Stomach (tissue), 8 donors: ENCODE measurements at regions not wholly inside any gene's neighbourhood (a gene's known extent, or its start where the extent isn't known, plus 50 kb on each side); places are given as distances from the start of the nearest gene placed in this dataset.

Experiments
- DNase-seq, 2 donors: peaks; one replicate each; pipeline versions ENCODE4 v3.0.0 to v3.0.0-alpha.2; 2013 to 2019
- H3K27ac ChIP-seq, 5 donors: fragments of 200-600 bp in 4 of 5; sonication (generic) in 4 of 5; one replicate each; pipeline ENCODE4 v1.5.1; 2013 to 2019; ENCODE audit warnings: mild to moderate bottlenecking in 1 of 5, moderate library complexity in 1 of 5
- H3K27me3 ChIP-seq, 3 donors: fragments of 200-600 bp; sonication (generic); one replicate each; pipeline ENCODE4 v1.5.1; 2017 to 2019; ENCODE audit warnings: mixed run types in 1 of 3
- H3K36me3 ChIP-seq, 4 donors: fragments of 200-600 bp; sonication (generic); 1 replicate in 3 of 4; 2 replicates in 1 of 4; pipeline ENCODE4 v1.5.1; 2016 to 2019
- H3K4me1 ChIP-seq, 4 donors: fragments of 200-600 bp; sonication (generic); one replicate each; pipeline ENCODE4 v1.5.1; 2016 to 2019
- H3K4me3 ChIP-seq, 4 donors: fragments of 200-600 bp; sonication (generic) in 3 of 4; one replicate each; pipeline ENCODE4 v1.5.1; 2016 to 2019; ENCODE audit warnings: mild to moderate bottlenecking in 1 of 4
- H3K9me3 ChIP-seq, 4 donors: fragments of 200-600 bp; sonication (generic); one replicate each; pipeline ENCODE4 v1.5.1; 2016 to 2019
- EP300 ChIP-seq: sonication (generic); formaldehyde crosslinking; IDR thresholded peaks from one replicate; pipeline ENCODE4 v1.6.1; 2017; ENCODE audit warnings: antibody characterized with exemption
- POLR2A ChIP-seq, 4 donors: fragments of 450-650 bp; IDR thresholded peaks; one replicate each; pipeline ENCODE4 v1.6.1; 2016; ENCODE audit warnings: antibody characterized with exemption in 4 of 4, control low read depth in 2 of 4, mild to moderate bottlenecking in 1 of 4, moderate library complexity in 1 of 4
- POLR2AphosphoS5 ChIP-seq, 3 donors: sonication (generic); formaldehyde crosslinking; IDR thresholded peaks; one replicate each; pipeline ENCODE4 v1.6.1; 2016; ENCODE audit warnings: antibody characterized with exemption in 3 of 3
- WGBS, 5 donors: extraction: QIAGEN DNeasy Blood & Tissue Kit in 3 of 5; methylation state at CpG; one replicate each; pipeline versions ENCODE4 v1.1.5 to v1.1.7; 2013 to 2018; 5-methylcytosine and 5-hydroxymethylcytosine counted together
- intact Hi-C: fragments of 100-400 bp; cut with DNase I; formaldehyde crosslinking; loops from one replicate; pipeline ENCODE4 v1.15.1; 2023; ENCODE audit warnings: low total_unique reads
- TF ChIP-seq, protein P1 (sequence below), 7 experiments: fragments of 450-650 bp in 4 of 7; fragments of 200-600 bp in 3 of 7; sonication (generic) in 3 of 7; IDR thresholded peaks; one replicate each; pipeline ENCODE4 v1.5.1; 2016 to 2019; ENCODE audit warnings: antibody characterized with exemption in 7 of 7, control low read depth in 2 of 7, mild to moderate bottlenecking in 1 of 7
- donor health status: healthy with polysubstance abuse.
- donor health status: Bipolar disorder and iron deficiency.
- donor health status: healthy.

DNA sequence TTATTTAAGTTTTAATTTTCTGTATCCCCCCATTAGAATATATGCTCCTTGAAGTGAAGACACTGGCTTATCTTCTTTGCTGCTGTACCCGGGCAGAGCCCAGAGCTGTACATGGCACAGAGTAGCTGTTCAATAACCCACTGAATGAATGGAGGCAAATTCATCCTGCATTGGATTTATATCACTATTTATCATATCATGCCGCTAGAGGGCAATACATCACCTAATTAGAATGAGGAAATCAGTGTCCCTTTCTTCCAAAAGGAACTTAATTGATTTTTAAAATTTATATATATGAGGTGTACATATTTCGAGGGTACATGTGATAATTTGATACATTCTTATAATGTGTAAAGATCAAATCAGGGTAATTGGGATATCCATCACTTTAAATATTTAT lies 89.2 kb upstream of the TMEM260 start:
- peak in 1 of 2 donors; percentile 55 for DNase-seq
- no peaks in the 10 kb centered on the region for H3K27me3 ChIP-seq
- no peaks in the 10 kb centered on the region for H3K36me3 ChIP-seq
- H3K27ac ChIP-seq: no peak overlapping the region
- H3K4me3 ChIP-seq: no peak overlapping the region
- H3K9me3 ChIP-seq: no peaks in the 10 kb centered on the region
- peaks cover 0 to 7% (median 3%) of the 10 kb centered on the region in 4 donors for H3K4me1 ChIP-seq
- WGBS, 5 donors: 5 to 16% (median 15%) methylated on average over 3 of the region's 3 CpGs
- intact Hi-C loops: no loop called here
- TF ChIP-seq, protein P1, sequence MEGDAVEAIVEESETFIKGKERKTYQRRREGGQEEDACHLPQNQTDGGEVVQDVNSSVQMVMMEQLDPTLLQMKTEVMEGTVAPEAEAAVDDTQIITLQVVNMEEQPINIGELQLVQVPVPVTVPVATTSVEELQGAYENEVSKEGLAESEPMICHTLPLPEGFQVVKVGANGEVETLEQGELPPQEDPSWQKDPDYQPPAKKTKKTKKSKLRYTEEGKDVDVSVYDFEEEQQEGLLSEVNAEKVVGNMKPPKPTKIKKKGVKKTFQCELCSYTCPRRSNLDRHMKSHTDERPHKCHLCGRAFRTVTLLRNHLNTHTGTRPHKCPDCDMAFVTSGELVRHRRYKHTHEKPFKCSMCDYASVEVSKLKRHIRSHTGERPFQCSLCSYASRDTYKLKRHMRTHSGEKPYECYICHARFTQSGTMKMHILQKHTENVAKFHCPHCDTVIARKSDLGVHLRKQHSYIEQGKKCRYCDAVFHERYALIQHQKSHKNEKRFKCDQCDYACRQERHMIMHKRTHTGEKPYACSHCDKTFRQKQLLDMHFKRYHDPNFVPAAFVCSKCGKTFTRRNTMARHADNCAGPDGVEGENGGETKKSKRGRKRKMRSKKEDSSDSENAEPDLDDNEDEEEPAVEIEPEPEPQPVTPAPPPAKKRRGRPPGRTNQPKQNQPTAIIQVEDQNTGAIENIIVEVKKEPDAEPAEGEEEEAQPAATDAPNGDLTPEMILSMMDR (IDR thresholded peaks at IDR 0.05): peak in 3 of 7 experiments; percentile 30 to 47 (median 42)
- TF ChIP-seq POLR2A (IDR thresholded peaks at IDR 0.05): no peak

DNA sequence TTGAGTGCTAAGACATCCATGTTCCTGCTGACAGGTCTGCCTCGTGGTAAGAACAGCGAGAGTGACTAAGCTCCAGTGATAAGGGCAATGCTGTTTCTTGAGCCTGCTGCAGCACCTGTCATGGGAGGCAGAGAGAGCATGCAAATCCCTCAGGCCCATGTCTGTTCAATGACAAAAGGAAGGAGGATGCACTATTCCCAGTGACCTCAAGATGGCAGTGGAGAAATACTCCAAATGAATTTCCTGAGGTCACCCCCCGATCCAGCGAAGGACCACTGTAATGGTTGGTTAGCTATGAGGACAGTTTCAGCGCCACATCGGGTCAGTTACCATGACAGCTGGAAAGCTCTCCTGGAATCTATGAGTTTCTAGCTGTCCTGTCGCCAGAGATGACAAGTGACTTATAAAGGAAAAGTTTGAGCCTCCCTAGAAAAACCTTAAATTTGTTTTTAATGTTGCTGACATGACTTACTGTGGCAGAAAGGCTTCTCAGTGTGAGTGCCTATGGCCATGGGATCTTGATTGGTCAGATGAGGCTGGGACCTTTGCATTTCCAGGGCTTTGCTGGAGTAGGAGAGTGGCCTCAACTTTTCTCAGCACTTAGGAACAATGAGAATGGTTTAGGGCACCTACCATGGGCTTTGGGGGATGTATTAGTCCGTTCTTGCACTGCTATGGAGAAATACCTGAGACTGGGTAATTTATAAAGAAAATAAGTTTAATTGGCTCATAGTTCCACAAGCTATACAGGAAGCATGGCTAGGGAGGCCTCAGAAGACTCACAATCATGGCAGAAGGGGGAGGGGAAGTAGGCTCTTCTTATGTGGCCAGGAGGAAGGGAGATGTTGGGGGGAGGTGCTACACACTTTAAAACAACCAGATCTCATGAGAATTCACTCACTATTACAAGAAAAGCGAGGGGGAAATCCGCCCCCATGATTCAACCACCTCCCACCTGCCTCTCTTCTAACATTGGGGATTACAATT lies 88.0 kb upstream of the TMEM260 start:
- intact Hi-C loops: no loop called here
- no peak overlapping the region for H3K27ac ChIP-seq
- no peaks in the 10 kb centered on the region for H3K36me3 ChIP-seq
- DNase-seq: peak in 1 of 2 donors; percentile 74
- H3K4me1 ChIP-seq: peaks cover 0 to 7% (median 3%) of the 10 kb centered on the region in 4 donors
- H3K9me3 ChIP-seq: no peaks in the 10 kb centered on the region
- no peak overlapping the region for H3K4me3 ChIP-seq
- TF ChIP-seq EP300: no peak
- TF ChIP-seq, protein P1 (IDR thresholded peaks at IDR 0.05): peak in 5 of 7 experiments; percentile 3 to 59 (median 45)
- TF ChIP-seq POLR2AphosphoS5 (IDR thresholded peaks at IDR 0.05): no peak
- H3K27me3 ChIP-seq: no peaks in the 10 kb centered on the region
- 29 to 35% (median 32%) methylated on average over 10 of the region's 10 CpGs for WGBS, 5 donors

DNA sequence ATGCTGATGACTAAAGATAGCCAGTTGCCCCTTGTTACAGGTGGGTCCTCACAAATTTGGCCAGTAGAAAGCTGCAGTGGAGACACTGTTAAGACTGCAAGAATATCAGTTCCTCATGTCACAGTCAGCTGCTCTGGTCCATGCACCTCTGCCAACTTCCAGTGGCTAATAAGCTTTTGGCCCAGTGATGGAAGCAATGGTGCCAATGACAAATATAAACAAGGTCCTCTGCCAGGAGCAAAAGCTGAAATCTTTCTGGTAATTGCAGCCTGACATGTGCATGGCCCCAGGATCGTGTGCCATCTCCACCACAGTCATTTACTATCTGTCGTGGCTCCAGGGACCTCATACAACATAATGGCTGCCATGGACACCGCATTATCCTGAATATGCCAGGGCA lies 85.4 kb upstream of the TMEM260 start:
- Histone ChIP-seq H3K27me3 (no peaks in the 10 kb centered on the region), H3K4me1 (peaks cover 0 to 7% (median 3%) of the 10 kb centered on the region in 4 donors), H3K9me3 (no peaks in the 10 kb centered on the region), H3K36me3 (no peaks in the 10 kb centered on the region), H3K27ac (no peak overlapping the region), H3K4me3 (no peak overlapping the region)
- intact Hi-C loops: no loop called here
- 66 to 79% (median 73%) methylated on average over 3 of the region's 3 CpGs for WGBS, 5 donors
- DNase-seq: no peak
- TF ChIP-seq, protein P1 (IDR thresholded peaks at IDR 0.05): no peak
- TF ChIP-seq POLR2A (IDR thresholded peaks at IDR 0.05) (no peak), POLR2AphosphoS5 (IDR thresholded peaks at IDR 0.05) (no peak), EP300 (no peak)

DNA sequence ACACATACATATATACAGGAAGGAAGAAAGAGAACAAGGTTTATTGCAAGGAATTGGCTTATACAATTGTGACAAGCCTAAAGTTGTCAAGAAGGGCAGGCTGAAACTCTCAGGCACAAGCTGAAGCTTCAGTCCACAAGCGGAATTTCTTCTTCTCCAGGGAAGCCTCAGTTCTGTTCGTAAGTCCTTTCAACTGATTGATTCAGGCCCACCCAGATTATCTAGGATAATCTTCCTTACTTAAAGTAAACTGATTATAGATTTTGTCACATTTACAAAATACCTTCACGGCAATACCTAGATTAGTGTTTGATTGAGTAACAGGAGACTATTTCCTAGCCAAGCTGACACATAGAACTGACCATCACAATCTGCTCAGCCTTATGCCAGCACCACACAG lies 81.5 kb upstream of the TMEM260 start:
- no peak overlapping the region for H3K4me3 ChIP-seq
- H3K27me3 ChIP-seq: no peaks in the 10 kb centered on the region
- H3K27ac ChIP-seq: no peak overlapping the region
- no peak for DNase-seq
- WGBS, 5 donors: 70 to 75% (median 73%) methylated on average over 3 of the region's 3 CpGs
- no peaks in the 10 kb centered on the region for H3K36me3 ChIP-seq
- TF ChIP-seq, protein P1 (IDR thresholded peaks at IDR 0.05): no peak
- no peak for TF ChIP-seq POLR2AphosphoS5 (IDR thresholded peaks at IDR 0.05)
- no peaks in the 10 kb centered on the region for H3K9me3 ChIP-seq
- no peaks in the 10 kb centered on the region for H3K4me1 ChIP-seq
- intact Hi-C loops: no loop called here
